Mammary epithelial cell (primary cell): ENCODE measurements at regions not wholly inside any gene's neighbourhood (a gene's known extent, or its start where the extent isn't known, plus 50 kb on each side); places are given as distances from the start of the nearest gene placed in this dataset.
"Not testable (repeated sequence)": the region's sequence is repeated elsewhere in the genome, so short reads cannot be mapped to it uniquely, and the experiment has no call there.

Source experiments
- EZH2 ChIP-seq: IDR thresholded peaks from 2 replicates; pipeline ENCODE4 v1.6.1; 2012; ENCODE audit warnings: low read length, inconsistent platforms, borderline replicate concordance
- TF ChIP-seq, protein P1 (sequence below), 2 donors: IDR thresholded peaks in 1 of 2; conservative IDR thresholded peaks in 1 of 2; 2 replicates each; pipeline ENCODE4 v1.5.1; 2011 to 2012; ENCODE audit warnings: inconsistent platforms in 2 of 2, low read length in 2 of 2, mild to moderate bottlenecking in 2 of 2, control low read depth in 1 of 2, low read depth in 1 of 2; ENCODE audit not compliant: insufficient read depth in 1 of 2; ENCODE audit errors: extremely low read depth in 1 of 2

GRCh38 chr2:89280536-89280935, 589.1 kb downstream of the RPIA start:
- TF ChIP-seq, protein P1, sequence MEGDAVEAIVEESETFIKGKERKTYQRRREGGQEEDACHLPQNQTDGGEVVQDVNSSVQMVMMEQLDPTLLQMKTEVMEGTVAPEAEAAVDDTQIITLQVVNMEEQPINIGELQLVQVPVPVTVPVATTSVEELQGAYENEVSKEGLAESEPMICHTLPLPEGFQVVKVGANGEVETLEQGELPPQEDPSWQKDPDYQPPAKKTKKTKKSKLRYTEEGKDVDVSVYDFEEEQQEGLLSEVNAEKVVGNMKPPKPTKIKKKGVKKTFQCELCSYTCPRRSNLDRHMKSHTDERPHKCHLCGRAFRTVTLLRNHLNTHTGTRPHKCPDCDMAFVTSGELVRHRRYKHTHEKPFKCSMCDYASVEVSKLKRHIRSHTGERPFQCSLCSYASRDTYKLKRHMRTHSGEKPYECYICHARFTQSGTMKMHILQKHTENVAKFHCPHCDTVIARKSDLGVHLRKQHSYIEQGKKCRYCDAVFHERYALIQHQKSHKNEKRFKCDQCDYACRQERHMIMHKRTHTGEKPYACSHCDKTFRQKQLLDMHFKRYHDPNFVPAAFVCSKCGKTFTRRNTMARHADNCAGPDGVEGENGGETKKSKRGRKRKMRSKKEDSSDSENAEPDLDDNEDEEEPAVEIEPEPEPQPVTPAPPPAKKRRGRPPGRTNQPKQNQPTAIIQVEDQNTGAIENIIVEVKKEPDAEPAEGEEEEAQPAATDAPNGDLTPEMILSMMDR (conservative IDR thresholded peaks at IDR 0.05 in 1 of 2, IDR thresholded peaks at IDR 0.05 in 1 of 2; ENCODE audit: extremely low read depth in 1 of 2, insufficient read depth in 1 of 2, low read depth in 1 of 2, low read length in 2 of 2), result not testable (repeated sequence)
- TF ChIP-seq EZH2, result not testable (repeated sequence)
